ENCODE measurements at regions not wholly inside any gene's neighbourhood (a gene's known extent, or its start where the extent isn't known, plus 50 kb on each side); places are given as distances from the start of the nearest gene placed in this dataset.

GRCh38 chr17:71315568-71315967 lies 805.3 kb upstream of the SOX9 start:
- DNase-seq: no peak

- no peak for DNase-seq
These were observed 804.5 kb upstream of the SOX9 start for GRCh38 chr17:71316176-71316897.

GRCh38 chr17:71320009-71320796 lies 800.6 kb upstream of the SOX9 start:
- DNase-seq: no peak

- DNase-seq: no peak
These were observed 795.7 kb upstream of the SOX9 start for GRCh38 chr17:71325117-71325516.

GRCh38 chr17:71325886-71326285 lies 794.9 kb upstream of the SOX9 start:
- DNase-seq: no peak

GRCh38 chr17:71327376-71328059 lies 793.3 kb upstream of the SOX9 start:
- no peak for DNase-seq

- no peak for DNase-seq
These were observed 791.3 kb upstream of the SOX9 start for GRCh38 chr17:71329310-71330098.

GRCh38 chr17:71330099-71330375 lies 790.8 kb upstream of the SOX9 start:
- no peak for DNase-seq

- no peak for DNase-seq
These were observed 789.0 kb upstream of the SOX9 start for GRCh38 chr17:71331754-71332325.

- no peak for DNase-seq
These were observed 786.6 kb upstream of the SOX9 start for GRCh38 chr17:71334048-71334751.

GRCh38 chr17:71335212-71335611 lies 785.6 kb upstream of the SOX9 start:
- DNase-seq: no peak

GRCh38 chr17:71337938-71338337 lies 782.9 kb upstream of the SOX9 start:
- DNase-seq: no peak

GRCh38 chr17:71338396-71338795 lies 782.4 kb upstream of the SOX9 start:
- DNase-seq: no peak

- no peak for DNase-seq
These were observed 781.6 kb upstream of the SOX9 start for GRCh38 chr17:71339206-71339605.

- DNase-seq: no peak
These were observed 778.1 kb upstream of the SOX9 start for GRCh38 chr17:71342737-71343136.

GRCh38 chr17:71349908-71350600 lies 770.8 kb upstream of the SOX9 start:
- no peak for DNase-seq

GRCh38 chr17:71360301-71360700 lies 760.5 kb upstream of the SOX9 start:
- DNase-seq: no peak

- DNase-seq: no peak
These were observed 759.0 kb upstream of the SOX9 start for GRCh38 chr17:71361656-71362450.

GRCh38 chr17:71363661-71364060 lies 757.2 kb upstream of the SOX9 start:
- DNase-seq: no peak

GRCh38 chr17:71371809-71372208 lies 749.0 kb upstream of the SOX9 start:
- no peak for DNase-seq

- no peak for DNase-seq
These were observed 744.9 kb upstream of the SOX9 start for GRCh38 chr17:71375948-71376347.
